Glutamatergic neuron (in vitro differentiated cells): ENCODE measurements at regions not wholly inside any gene's neighbourhood (a gene's known extent, or its start where the extent isn't known, plus 50 kb on each side); places are given as distances from the start of the nearest gene placed in this dataset.
A peak's percentile ranks its signal among the peaks of the same experiment; 100 is the strongest.

Experiments
- DNase-seq: peaks from one replicate; pipeline ENCODE4 v3.0.0; 2022
- H3K27ac Mint-ChIP-seq: one replicate; pipeline ENCODE4 v1.8.0; 2020; ENCODE audit warnings: mild to moderate bottlenecking, mixed read lengths, inconsistent platforms; ENCODE audit not compliant: unreplicated experiment
- H3K27me3 Mint-ChIP-seq: one replicate; pipeline ENCODE4 v1.8.0; 2020; ENCODE audit warnings: mild to moderate bottlenecking, moderate library complexity, mixed read lengths, inconsistent platforms; ENCODE audit not compliant: unreplicated experiment
- H3K36me3 Mint-ChIP-seq: one replicate; pipeline ENCODE4 v1.8.0; 2020; ENCODE audit warnings: mild to moderate bottlenecking, mixed read lengths, inconsistent platforms; ENCODE audit not compliant: unreplicated experiment
- H3K4me1 Mint-ChIP-seq: one replicate; pipeline ENCODE4 v1.8.0; 2020; ENCODE audit warnings: mild to moderate bottlenecking, low read depth, mixed read lengths, inconsistent platforms; ENCODE audit not compliant: unreplicated experiment
- H3K4me3 Mint-ChIP-seq: one replicate; pipeline ENCODE4 v1.8.0; 2020; ENCODE audit warnings: mild to moderate bottlenecking, mixed read lengths, inconsistent platforms; ENCODE audit not compliant: unreplicated experiment
- H3K9me3 Mint-ChIP-seq: one replicate; pipeline ENCODE4 v1.8.0; 2020; ENCODE audit warnings: mild to moderate bottlenecking, moderate library complexity, mixed read lengths, inconsistent platforms; ENCODE audit not compliant: unreplicated experiment
- CTCF ChIP-seq: fragments of 200-600 bp; sonication (generic); IDR thresholded peaks from one replicate; pipeline ENCODE4 v1.5.0; 2021; ENCODE audit not compliant: partially characterized antibody, unreplicated experiment

GRCh38 chr2:107255744-107256143 lies 369.8 kb upstream of the ST6GAL2 start:
- no peak for TF ChIP-seq CTCF
- H3K4me1 Mint-ChIP-seq = no peaks in the 10 kb centered on the region
- no peaks in the 10 kb centered on the region for H3K27me3 Mint-ChIP-seq
- H3K36me3 Mint-ChIP-seq = no peaks in the 10 kb centered on the region
- no peak for DNase-seq
- H3K4me3 Mint-ChIP-seq = no peak overlapping the region
- no peaks in the 10 kb centered on the region for H3K9me3 Mint-ChIP-seq
- no peak overlapping the region for H3K27ac Mint-ChIP-seq

GRCh38 chr2:107258531-107259407 lies 372.8 kb upstream of the ST6GAL2 start:
- Mint-ChIP-seq H3K4me3 (no peak overlapping the region), H3K4me1 (peaks cover 7% of the 10 kb centered on the region), H3K27ac (no peak overlapping the region), H3K9me3 (no peaks in the 10 kb centered on the region), H3K36me3 (no peaks in the 10 kb centered on the region), H3K27me3 (no peaks in the 10 kb centered on the region)
- no peak for TF ChIP-seq CTCF
- no peak for DNase-seq

GRCh38 chr2:107259408-107260195 lies 373.6 kb upstream of the ST6GAL2 start:
- H3K4me1 Mint-ChIP-seq = peaks cover 15% of the 10 kb centered on the region
- no peak overlapping the region for H3K27ac Mint-ChIP-seq
- TF ChIP-seq CTCF = no peak
- no peaks in the 10 kb centered on the region for H3K36me3 Mint-ChIP-seq
- DNase-seq = no peak
- H3K4me3 Mint-ChIP-seq = no peak overlapping the region
- H3K27me3 Mint-ChIP-seq = no peaks in the 10 kb centered on the region
- no peaks in the 10 kb centered on the region for H3K9me3 Mint-ChIP-seq

- no peak for TF ChIP-seq CTCF
- Mint-ChIP-seq H3K9me3 (no peaks in the 10 kb centered on the region), H3K27ac (peak overlapping the region; percentile 76), H3K4me1 (peaks cover 17% of the 10 kb centered on the region), H3K4me3 (no peak overlapping the region), H3K36me3 (no peaks in the 10 kb centered on the region), H3K27me3 (no peaks in the 10 kb centered on the region)
- DNase-seq = no peak
These were observed 377.7 kb upstream of the ST6GAL2 start for GRCh38 chr2:107263628-107264027.

GRCh38 chr2:107264184-107264583 lies 378.2 kb upstream of the ST6GAL2 start:
- H3K27me3 Mint-ChIP-seq = no peaks in the 10 kb centered on the region
- peaks cover 17% of the 10 kb centered on the region for H3K4me1 Mint-ChIP-seq
- no peak for TF ChIP-seq CTCF
- no peaks in the 10 kb centered on the region for H3K36me3 Mint-ChIP-seq
- no peaks in the 10 kb centered on the region for H3K9me3 Mint-ChIP-seq
- peak overlapping the region; percentile 76 for H3K27ac Mint-ChIP-seq
- DNase-seq = no peak
- H3K4me3 Mint-ChIP-seq = no peak overlapping the region
